NCI-H774 (cell line): ENCODE measurements at regions not wholly inside any gene's neighbourhood (a gene's known extent, or its start where the extent isn't known, plus 50 kb on each side); places are given as distances from the start of the nearest gene placed in this dataset.
"Not testable (repeated sequence)": the region's sequence is repeated elsewhere in the genome, so short reads cannot be mapped to it uniquely, and the experiment has no call there.

Experiments used
- DNase-seq: peaks from one replicate; lab custom pipeline; 2025; lab: John Stamatoyannopoulos, UW

DNA sequence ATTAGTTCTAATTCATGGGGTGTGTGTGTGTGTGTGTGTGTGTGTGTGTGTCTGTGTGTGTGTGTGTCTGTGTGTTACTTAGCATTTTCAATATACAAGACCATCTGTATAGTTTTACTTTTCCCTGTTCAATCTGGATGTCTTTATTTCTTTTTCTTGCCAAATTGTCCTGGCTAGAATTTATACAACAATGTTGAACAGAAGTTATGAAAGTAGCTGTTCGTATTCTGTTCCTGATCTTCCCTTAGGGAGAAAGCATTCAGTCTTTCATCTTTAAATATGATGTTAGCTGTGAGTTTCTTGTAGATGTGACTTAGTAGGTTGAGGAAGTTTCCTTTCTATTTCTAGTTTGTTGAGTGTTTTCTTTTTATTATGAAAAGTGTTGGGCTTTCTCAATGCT, 101.0 kb upstream of the ADRA1D start:
- no peak for DNase-seq

DNA sequence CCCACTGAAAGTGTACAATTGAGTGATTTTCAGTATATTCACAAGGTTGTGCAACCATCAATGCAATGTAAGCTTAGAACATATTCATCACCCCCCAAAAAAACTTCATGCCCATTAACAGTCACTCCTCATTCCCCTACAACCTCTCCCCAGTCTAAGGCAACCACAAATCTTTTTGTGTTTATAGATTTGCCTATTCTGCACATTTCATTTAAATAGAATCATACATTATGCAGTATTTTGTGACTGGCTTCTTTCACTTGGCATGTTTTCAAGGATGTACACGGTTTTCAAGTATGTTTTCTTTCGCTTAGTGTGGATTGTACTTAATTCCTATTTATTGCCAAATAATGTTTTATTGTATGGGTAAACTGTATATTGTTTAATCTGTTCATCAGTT, 95.6 kb upstream of the ADRA1D start:
- DNase-seq: no peak

GRCh38 chr20:4342609-4343008, 93.5 kb upstream of the ADRA1D start:
- DNase-seq: no peak

- no peak for DNase-seq
Measured at GRCh38 chr20:4341804-4342485, 92.9 kb upstream of the ADRA1D start.

GRCh38 chr20:4335722-4336121, 86.6 kb upstream of the ADRA1D start:
- DNase-seq: no peak

- no peak for DNase-seq
Measured at GRCh38 chr20:4332121-4332860, 83.2 kb upstream of the ADRA1D start.

- DNase-seq: no peak
Measured at GRCh38 chr20:4330011-4330410, 80.9 kb upstream of the ADRA1D start.

DNA sequence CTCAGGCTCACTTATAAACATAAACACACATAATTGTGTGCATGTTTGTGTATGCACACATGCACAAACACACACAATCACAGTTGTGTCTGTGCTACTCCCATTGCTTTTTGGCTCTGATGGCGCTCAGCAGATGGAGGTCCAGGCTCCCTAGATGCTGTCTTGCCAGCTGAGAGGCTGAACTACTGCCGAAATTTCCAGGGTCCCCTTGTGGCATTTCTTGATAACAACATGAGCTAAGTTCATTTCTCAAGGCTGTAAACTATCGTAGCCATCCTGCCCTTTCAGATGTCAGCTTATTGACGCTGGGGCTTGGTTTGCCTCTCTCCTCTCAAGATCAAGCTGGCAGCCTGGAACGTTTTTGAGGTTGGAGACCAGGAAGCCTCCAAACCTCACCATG, 80.1 kb upstream of the ADRA1D start:
- DNase-seq: no peak

DNA sequence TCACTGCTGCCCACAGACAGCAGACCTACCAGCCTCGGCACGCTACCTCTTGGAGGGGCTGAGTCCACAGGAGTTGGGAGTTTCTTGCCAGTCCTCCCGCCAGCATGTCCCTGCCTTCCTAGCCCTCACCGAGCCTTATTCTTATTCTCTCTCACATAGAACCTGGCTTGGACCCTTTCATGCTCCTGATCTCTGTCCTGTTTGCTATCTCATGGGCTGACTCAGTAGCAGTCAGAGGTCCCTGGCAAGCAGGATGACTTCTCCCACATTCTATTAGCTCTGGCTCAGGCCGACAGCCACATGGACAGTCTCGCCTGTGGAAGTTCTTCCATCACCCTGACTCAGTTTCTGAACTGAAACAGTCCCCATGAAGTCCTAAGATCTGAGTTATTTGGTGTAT, 79.5 kb upstream of the ADRA1D start:
- no peak for DNase-seq

DNA sequence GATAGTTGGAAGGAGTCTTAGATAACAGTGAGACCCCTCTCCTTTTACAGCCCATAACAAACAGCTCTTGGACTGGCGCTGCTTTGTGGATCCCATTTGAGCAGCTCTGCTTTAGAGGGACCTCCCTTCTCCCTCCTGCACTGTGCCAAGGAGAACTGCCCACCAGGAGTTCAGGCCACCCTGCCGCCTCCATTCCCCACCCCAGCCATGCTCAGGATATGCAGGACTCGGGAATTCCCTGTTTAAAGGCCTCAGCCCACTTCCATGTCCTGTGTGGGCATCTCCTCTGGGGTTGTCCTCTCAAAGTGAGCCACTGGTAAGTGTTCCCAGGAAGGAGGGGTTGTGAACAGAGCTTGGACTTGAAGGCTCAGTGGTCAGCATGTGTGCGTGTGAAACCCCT, 78.9 kb upstream of the ADRA1D start:
- no peak for DNase-seq

- DNase-seq: no peak
Measured at GRCh38 chr20:4326195-4327065, 77.3 kb upstream of the ADRA1D start.

GRCh38 chr20:4325548-4326187, 76.6 kb upstream of the ADRA1D start:
- DNase-seq: no peak

DNA sequence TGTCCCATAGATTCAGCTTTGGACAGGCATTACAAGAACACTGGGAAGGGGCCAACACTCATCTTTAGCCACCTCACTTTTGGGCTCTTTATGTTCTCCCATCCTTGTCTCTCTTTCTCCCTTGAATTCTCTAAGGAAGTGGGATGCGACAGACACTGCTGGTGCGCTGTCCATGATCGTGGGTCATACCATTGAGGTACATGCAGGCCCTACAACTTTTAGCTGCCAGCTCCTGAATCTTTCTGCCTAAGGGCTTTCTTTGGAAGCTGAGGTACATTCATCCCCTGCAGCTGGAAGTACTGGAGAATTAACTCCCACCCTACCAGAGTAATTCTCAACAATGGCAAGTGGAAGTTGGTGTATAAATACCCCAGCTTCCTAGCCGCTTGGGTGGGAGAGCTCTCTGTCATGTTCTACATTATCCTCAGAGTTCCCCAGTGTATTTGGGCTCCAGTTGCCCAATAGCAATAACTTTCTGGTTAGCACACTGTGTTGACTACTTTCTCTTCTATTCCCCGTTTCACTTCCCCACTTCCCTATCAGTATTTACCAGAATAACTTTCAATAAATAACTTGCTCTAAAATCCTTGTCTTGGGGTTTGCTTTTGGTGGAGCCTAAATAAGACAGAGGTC, 75.6 kb upstream of the ADRA1D start:
- DNase-seq: no peak

DNA sequence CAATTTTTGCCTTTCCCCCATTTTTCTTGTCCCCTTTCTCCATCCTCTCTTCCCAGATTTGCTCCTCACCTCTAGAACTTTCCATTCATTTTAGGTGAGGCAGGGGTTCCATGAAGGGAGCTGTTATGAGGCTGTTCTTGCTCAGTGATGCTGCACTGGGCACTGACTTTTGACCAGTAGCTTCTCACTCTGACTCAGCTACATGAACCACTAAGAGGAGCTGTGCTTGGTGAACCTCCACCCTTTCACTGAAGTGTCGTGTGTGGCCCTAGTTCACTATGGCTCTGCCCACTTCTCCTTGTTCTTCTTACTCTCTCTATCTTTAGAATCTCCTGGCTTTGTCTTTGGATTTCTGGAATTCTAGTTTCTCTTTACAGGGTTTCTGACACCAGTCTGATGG, 73.4 kb upstream of the ADRA1D start:
- no peak for DNase-seq

DNA sequence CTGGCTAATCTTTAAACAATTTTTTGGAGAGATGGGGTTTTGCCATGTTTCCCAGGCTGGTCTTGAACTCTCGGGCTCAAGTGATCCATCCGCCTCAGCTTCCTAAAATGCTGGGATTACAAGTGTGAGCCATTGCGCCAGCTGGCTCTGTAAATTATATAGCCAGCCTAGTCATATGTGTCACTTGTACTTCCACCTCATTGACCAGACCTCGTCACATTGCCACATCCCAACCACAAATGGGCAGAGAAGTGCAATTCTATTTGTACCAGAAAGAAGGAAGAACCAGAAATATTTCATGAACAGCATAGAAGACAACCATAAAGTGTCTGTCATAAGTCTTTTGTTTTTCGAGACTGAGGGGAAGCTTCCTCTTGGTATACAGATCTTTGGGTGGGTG, 71.2 kb upstream of the ADRA1D start:
- DNase-seq: no peak

DNA sequence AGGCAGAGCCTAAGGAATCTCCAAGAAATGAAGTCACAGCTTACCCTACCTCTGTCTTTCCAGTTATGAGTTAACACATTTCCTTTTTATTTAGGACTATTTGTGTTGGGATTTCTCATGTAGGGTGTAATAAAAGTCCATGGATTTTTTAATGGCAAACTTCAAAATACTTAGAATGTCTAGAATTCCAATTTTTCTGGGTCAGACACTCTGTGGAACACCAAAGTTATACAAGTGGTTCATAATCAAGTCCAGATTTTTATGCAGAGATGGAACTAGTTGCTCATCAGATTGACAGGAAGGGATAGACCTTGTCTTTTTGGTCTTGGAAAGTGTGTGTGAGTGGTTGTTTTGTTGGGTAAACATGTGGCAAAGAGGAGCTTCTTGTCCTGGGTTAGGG, 69.8 kb upstream of the ADRA1D start:
- no peak for DNase-seq

DNA sequence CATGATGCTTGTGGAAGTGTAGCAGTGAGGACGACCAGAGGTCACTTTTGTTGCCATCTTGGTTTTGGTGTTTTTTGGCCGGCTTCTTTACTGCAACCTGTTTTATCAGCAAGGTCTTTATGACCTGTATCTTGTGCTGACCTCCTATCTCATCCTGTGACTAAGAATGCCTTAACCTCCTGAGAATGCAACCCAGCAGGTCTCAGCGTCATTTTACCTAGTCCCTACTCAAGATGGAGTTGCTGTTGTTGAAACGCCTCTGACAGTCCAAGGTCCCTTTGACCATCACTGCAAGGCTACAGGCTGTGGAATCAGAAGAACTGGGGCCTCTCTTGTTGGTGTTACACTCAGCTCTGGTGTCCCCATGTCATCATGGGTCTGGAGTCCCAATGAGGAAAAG, 61.5 kb upstream of the ADRA1D start:
- DNase-seq: not testable (repeated sequence)

DNA sequence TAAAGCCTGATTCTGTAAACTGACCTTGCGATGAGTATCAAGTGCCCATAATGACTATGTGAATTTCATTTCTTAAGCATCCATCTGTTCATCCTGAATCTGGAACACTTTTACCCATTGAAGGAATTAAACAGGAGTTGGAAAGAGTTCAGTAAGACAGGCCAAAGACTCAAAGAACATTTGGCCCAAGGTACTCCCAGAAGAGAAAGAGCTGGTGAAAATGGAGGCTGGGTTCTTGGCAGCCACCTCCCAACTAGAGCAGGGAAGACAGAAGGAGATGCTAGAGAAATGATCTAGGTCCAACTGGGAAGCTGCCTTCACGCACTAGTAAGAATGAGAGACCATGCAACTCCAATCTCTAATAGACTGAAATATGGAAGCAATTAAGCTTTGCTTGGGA, 57.1 kb upstream of the ADRA1D start:
- DNase-seq: no peak

DNA sequence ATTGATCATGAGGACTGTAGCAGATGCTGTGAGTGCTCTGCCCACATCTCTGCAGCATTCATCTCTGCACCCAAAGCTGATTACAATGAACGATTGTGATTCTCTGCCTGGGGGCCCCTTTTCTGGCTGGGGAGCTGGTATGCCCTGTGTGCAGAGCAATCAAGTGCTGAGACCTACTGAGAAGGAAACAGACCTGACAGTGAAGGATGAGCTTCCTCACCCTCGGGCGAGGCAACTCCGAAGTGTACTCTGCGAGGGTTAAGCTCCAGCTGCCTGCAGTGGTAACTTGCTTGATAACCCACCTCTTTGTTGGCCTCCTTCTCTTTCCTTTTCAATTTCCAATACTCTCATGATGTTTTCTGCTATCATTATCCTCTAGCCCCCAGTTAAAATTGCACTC, 56.0 kb upstream of the ADRA1D start:
- DNase-seq: no peak

DNA sequence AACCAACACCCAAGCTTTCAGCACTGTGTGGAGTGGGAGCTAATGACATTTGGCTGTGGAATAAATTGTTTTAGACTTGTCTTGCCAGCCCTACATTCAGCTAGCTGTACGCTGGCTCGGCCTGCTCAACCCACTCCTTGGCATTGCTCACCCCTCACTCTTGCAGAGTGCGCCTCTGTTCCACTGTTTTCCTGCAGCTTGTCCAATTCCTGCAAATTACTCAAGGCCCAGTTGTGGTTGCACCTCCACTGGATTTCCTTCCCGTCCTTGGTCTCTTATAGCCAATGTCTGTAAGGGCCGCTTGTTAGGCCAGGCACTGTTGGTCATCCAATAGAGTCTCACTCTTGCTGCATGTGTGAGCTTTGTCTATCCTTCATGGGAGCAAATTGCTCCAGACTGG, 55.5 kb upstream of the ADRA1D start:
- no peak for DNase-seq

DNA sequence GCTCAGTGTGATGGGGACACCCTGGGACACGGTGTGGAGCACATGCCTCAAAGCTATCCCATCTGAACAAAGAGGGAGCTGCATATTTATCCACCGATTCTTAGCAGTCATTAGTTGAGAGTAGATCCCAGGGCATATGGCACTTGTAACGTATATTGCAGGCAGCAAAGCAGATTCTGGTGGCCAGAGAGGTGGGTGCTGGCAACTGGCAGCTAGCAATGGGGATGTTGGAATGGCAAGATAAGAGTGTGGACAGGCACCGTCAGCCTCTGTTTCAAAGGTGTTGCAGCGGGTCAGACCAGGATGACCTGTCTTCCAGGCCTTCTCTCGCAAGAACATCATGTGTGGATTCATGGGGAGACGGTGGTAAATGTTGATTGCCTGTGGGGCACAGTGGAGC, 54.0 kb upstream of the ADRA1D start:
- no peak for DNase-seq

- DNase-seq: no peak
Measured at GRCh38 chr20:4300921-4301320, 51.8 kb upstream of the ADRA1D start.
